ENCODE measurements at regions not wholly inside any gene's neighbourhood (a gene's known extent, or its start where the extent isn't known, plus 50 kb on each side); places are given as distances from the start of the nearest gene placed in this dataset.
"Not testable (repeated sequence)": the region's sequence is repeated elsewhere in the genome, so short reads cannot be mapped to it uniquely, and the experiment has no call there.

DNA sequence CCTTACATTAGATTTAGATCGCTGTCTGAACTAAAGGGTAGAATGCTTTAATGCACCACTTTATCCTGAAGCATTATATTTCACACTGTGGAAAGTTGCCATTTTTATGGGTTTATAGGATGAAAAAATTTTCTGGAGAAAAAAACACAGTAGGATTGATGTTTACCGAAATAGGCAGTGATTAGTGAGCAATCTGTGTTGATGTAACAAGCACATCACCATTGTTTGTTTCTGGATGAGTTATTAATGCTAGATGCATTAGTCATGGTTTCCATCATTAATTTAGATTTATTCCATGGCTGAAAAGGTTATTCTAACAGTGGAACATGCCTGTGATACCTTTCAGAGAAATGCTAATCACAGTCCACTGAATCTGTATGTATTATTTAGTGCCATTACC, 749.8 kb downstream of the PCDH11X start:
- TF ChIP-seq, protein P1, sequence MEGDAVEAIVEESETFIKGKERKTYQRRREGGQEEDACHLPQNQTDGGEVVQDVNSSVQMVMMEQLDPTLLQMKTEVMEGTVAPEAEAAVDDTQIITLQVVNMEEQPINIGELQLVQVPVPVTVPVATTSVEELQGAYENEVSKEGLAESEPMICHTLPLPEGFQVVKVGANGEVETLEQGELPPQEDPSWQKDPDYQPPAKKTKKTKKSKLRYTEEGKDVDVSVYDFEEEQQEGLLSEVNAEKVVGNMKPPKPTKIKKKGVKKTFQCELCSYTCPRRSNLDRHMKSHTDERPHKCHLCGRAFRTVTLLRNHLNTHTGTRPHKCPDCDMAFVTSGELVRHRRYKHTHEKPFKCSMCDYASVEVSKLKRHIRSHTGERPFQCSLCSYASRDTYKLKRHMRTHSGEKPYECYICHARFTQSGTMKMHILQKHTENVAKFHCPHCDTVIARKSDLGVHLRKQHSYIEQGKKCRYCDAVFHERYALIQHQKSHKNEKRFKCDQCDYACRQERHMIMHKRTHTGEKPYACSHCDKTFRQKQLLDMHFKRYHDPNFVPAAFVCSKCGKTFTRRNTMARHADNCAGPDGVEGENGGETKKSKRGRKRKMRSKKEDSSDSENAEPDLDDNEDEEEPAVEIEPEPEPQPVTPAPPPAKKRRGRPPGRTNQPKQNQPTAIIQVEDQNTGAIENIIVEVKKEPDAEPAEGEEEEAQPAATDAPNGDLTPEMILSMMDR (IDR thresholded peaks at IDR 0.05), result not testable (repeated sequence)
- TF ChIP-seq POLR2A (IDR thresholded peaks at IDR 0.05), result not testable (repeated sequence)
